HFF-Myc (cell line): ENCODE measurements at regions not wholly inside any gene's neighbourhood (a gene's known extent, or its start where the extent isn't known, plus 50 kb on each side); places are given as distances from the start of the nearest gene placed in this dataset.

ENCODE experiments used
- DNase-seq: peaks from one replicate; pipeline ENCODE4 v3.0.0-alpha.2; 2011; ENCODE audit warnings: low read depth; ENCODE audit errors: extremely low read depth
- H3K4me3 ChIP-seq: replicated peaks from 2 replicates; pipeline ENCODE4 v1.5.1; 2011; ENCODE audit warnings: low read depth, mild to moderate bottlenecking, control low read depth, low read length
- CTCF ChIP-seq: IDR thresholded peaks from 2 replicates; pipeline ENCODE4 v1.5.1; 2012; ENCODE audit warnings: mild to moderate bottlenecking, low read depth, low read length, control low read depth; ENCODE audit errors: missing control alignments

DNA sequence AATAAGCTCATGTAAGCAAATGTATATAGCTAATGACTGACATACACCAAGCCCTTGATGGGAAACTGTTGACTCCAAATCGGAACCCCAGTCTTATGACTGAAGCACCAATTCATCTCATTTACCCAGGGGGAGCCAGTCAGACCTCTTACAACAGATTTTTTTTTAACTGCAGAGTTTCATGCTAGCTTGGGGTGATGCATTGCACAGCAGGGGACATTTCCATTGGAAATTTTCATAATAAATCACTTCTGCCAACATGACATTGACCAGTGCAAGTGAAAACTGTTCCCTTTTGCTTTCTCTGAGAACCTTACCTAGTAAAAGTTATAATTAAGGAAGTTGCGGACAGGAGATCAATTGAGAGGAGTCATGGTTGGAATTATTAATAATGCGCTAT lies 137.0 kb upstream of the VWC2 start:
- no peak for TF ChIP-seq CTCF
- DNase-seq: no peak
- no peak overlapping the region for H3K4me3 ChIP-seq

- no peak overlapping the region for H3K4me3 ChIP-seq
- DNase-seq: no peak
- TF ChIP-seq CTCF: no peak
Observed at GRCh38 chr7:49638166-49638565, 135.3 kb upstream of the VWC2 start.

- no peak for TF ChIP-seq CTCF
- DNase-seq: no peak
- no peak overlapping the region for H3K4me3 ChIP-seq
Observed at GRCh38 chr7:49639068-49639593, 134.3 kb upstream of the VWC2 start.

- no peak overlapping the region for H3K4me3 ChIP-seq
- DNase-seq: no peak
- no peak for TF ChIP-seq CTCF
Observed at GRCh38 chr7:49639808-49640207, 133.6 kb upstream of the VWC2 start.

DNA sequence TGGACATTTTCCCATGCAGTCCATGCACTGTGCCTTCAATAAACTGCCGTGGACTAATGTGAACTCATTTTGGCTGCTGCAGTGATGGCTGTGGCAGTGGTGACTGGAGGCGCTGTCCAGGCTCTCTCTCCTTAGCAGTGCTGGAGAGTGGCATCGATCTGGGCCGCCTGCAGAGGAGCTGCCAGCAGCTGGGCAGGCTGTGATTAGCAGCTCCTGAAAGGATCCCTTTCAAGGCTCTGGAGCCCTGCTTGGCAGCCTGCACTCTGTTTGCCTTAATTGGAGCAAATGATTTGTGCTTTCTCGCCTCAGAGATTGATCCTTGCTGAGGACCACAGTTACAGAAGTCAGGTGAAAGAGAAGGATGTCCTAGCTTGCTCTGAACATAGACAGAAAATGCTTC lies 130.1 kb upstream of the VWC2 start:
- TF ChIP-seq CTCF: no peak
- no peak for DNase-seq
- no peak overlapping the region for H3K4me3 ChIP-seq

- TF ChIP-seq CTCF: no peak
- DNase-seq: no peak
- H3K4me3 ChIP-seq: no peak overlapping the region
Observed at GRCh38 chr7:49643736-49644135, 129.7 kb upstream of the VWC2 start.
